ENCODE measurements at regions not wholly inside any gene's neighbourhood (a gene's known extent, or its start where the extent isn't known, plus 50 kb on each side); places are given as distances from the start of the nearest gene placed in this dataset.

- H2AFZ ChIP-seq (ENCODE audit: control insufficient read depth, low read depth, low read length) = no peak overlapping the region
- H3K27me3 ChIP-seq (replicated peaks in 1 of 2; ENCODE audit: control insufficient read depth in 2 of 2, insufficient read depth in 2 of 2, low read length in 1 of 2) = no peaks in the 10 kb centered on the region; a peak in 2 of 4 replicates
- no peak for FAIRE-seq
- no peaks in the 10 kb centered on the region for H4K20me1 ChIP-seq (ENCODE audit: control insufficient read depth, insufficient read depth)
- DNase-seq (ENCODE audit: low read depth, low spot score) = no peak
- WGBS (ENCODE audit: insufficient coverage, insufficient replicate concordance, low lambda C conversion rate, missing lambda C conversion rate) = 28% methylated on average over 7 of the region's 7 CpGs
- H3K9ac ChIP-seq (ENCODE audit: control insufficient read depth, insufficient read depth, low read length) = no peak overlapping the region
- no peaks in the 10 kb centered on the region for H3K79me2 ChIP-seq (ENCODE audit: control insufficient read depth, insufficient read depth, low read length)
- SMC1A ChIA-PET (ENCODE audit: uncharacterized antibody, unreplicated experiment) = interaction anchor here (1.1 kb wide), 1 partner anchor 22 kb away, joined by 3 read pairs; no protein-coding TSS in a partner anchor
- POLR2A ChIA-PET = no interaction called here
- no peaks in the 10 kb centered on the region for H3K9me3 ChIP-seq (replicated peaks; ENCODE audit: control insufficient read depth, insufficient read depth, low read length)
- no peak for ATAC-seq
- no peak for TF ChIP-seq PKNOX1 (IDR thresholded peaks at IDR 0.05)
- TF ChIP-seq CREB1 (IDR thresholded peaks at IDR 0.05; ENCODE audit: low read depth) = no peak
- no peak for TF ChIP-seq BACH1 (IDR thresholded peaks at IDR 0.05; ENCODE audit: borderline replicate concordance)
- no peak for TF ChIP-seq NR2C1 (IDR thresholded peaks at IDR 0.05)
- TF ChIP-seq CUX1 (IDR thresholded peaks at IDR 0.05; ENCODE audit: insufficient replicate concordance, low read depth, low read length) = no peak
- no peak for TF ChIP-seq PAX8 (IDR thresholded peaks at IDR 0.05)
- TF ChIP-seq SREBF2 (IDR thresholded peaks at IDR 0.05; ENCODE audit: low read length) = no peak
- no peak for TF ChIP-seq ATF3 (IDR thresholded peaks at IDR 0.05; ENCODE audit: borderline replicate concordance, extremely low read depth, low read depth, low read length)
- in situ Hi-C loops (cut with MboI) (no loop called here), intact Hi-C loops (cut with micrococcal nuclease; ENCODE audit: unreplicated experiment) (no loop called here)
- CTCF ChIA-PET = no interaction called here
- H3K27ac ChIP-seq (ENCODE audit: control insufficient read depth, insufficient read depth) = no peak overlapping the region
- no peak overlapping the region for H3K4me3 ChIP-seq
- H3K4me2 ChIP-seq (ENCODE audit: control insufficient read depth, insufficient read depth) = no peak overlapping the region
- RAD21 ChIA-PET (ENCODE audit: unreplicated experiment) = no interaction called here
- no peaks in the 10 kb centered on the region for H3K4me1 ChIP-seq (ENCODE audit: control insufficient read depth, insufficient read depth, low read length)
- H3K36me3 ChIP-seq (ENCODE audit: control insufficient read depth in 2 of 2, insufficient read depth in 2 of 2, low read length in 1 of 2) = no peaks in the 10 kb centered on the region
- no TSS peak for BruUV-seq (replicated peaks)
These were observed 74.3 kb upstream of the MLN start for GRCh38 chr6:33877982-33878535.
